Natural killer cell treated with Interleukin-12 subunit alpha and Interleukin-12 subunit beta and Interleukin-15 and Interleukin-18, amount 100 ng/mL, for 72 hours (primary cell): ENCODE measurements at regions not wholly inside any gene's neighbourhood (a gene's known extent, or its start where the extent isn't known, plus 50 kb on each side); places are given as distances from the start of the nearest gene placed in this dataset.
A peak's percentile ranks its signal among the peaks of the same experiment; 100 is the strongest.

ENCODE experiments used
- ATAC-seq, 2 donors: fragments of 150-1000 bp; cut with Tn5 transposase in 1 of 2; sonication (Bioruptor Pico), chemical (Tn5 transposase) in 1 of 2; 2 replicates each; pipeline ENCODE4 v1.10.0; 2021
- DNase-seq: peaks from one replicate; pipeline ENCODE4 v3.0.0; 2022; ENCODE audit warnings: low spot score
- H3K27ac Mint-ChIP-seq, 2 donors: 1 replicate in 1 of 2; 2 replicates in 1 of 2; pipeline ENCODE4 v1.8.0; 2022; ENCODE audit warnings: mixed read lengths in 2 of 2, mild to moderate bottlenecking in 1 of 2, moderate library complexity in 1 of 2
- H3K27me3 Mint-ChIP-seq, 2 donors: 1 replicate in 1 of 2; 2 replicates in 1 of 2; pipeline ENCODE4 v1.8.0; 2022; ENCODE audit warnings: mixed read lengths in 2 of 2
- H3K36me3 Mint-ChIP-seq: one replicate; pipeline ENCODE4 v1.8.0; 2022; ENCODE audit warnings: mixed read lengths
- H3K4me1 Mint-ChIP-seq, 2 donors: 1 replicate in 1 of 2; 2 replicates in 1 of 2; pipeline ENCODE4 v1.8.0; 2022; ENCODE audit warnings: low read depth in 2 of 2, mixed read lengths in 2 of 2, mild to moderate bottlenecking in 1 of 2
- H3K4me3 Mint-ChIP-seq: one replicate; pipeline ENCODE4 v1.8.0; 2022; ENCODE audit warnings: mixed read lengths
- H3K9me3 Mint-ChIP-seq: 2 replicates; pipeline ENCODE4 v1.8.0; 2022; ENCODE audit warnings: mixed read lengths

DNA sequence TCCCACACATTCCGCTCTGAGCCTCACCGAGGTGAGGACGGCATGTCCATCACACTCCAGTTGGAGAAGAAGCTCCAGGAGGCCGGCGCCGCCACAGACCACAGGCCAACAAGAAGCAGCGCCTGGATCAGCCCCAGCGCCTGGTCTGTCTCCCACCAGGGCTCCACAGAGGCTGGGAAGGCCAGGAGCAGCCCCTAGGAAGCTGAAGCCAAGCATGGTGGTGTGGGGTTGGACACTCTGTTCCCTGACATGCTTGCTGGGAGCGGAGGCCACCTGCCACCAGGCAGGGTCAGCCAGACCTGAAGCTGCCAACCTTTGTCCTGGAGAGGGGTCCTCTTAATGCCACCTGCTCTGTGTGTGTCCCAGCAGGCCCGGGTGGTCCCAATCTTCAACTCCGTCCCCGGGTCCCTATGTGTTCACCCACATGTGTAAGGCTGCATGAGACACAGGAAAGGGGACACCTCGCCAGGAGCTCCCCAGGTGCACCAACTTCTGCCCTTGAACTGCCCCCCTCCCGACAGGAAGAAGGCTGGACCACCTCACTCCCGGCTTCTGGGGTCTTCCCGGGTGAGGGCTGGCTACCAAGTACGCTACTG lies 140.1 kb upstream of the PPP1R26 start:
- no peak overlapping the region for H3K27ac Mint-ChIP-seq
- no peak for DNase-seq
- no peak overlapping the region for H3K4me3 Mint-ChIP-seq
- no peaks in the 10 kb centered on the region for H3K36me3 Mint-ChIP-seq
- H3K4me1 Mint-ChIP-seq: no peaks in the 10 kb centered on the region
- ATAC-seq: no peak
- H3K9me3 Mint-ChIP-seq: no peaks in the 10 kb centered on the region
- peaks cover 6 to 12% of the 10 kb centered on the region in 2 donors for H3K27me3 Mint-ChIP-seq

DNA sequence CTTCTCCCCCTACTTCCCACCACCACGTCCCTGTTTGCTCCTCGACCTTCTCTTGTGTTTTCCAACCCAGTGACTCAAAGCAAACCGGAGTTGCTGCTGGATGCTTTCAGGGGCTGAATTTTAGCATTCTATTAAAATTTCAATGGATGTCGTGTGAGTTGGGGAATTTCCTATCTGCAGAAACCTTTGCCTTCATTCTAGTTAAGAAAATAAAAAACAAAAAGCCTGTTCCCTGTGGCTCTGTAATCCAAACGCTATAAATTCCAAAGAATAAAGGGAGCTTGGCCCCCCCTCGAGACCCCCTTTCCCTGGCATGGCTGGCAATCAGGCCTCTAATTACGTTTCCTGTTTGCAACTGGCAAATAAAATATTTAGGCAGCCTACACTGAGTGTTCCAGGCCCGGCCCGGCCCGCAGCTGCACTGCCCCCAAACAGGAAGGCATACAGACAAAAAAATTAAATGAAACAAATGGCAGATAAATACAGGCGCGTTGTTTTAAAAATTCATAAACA lies 139.4 kb upstream of the PPP1R26 start:
- Mint-ChIP-seq H3K36me3 (no peaks in the 10 kb centered on the region), H3K4me1 (no peaks in the 10 kb centered on the region), H3K27ac (no peak overlapping the region), H3K4me3 (no peak overlapping the region), H3K9me3 (no peaks in the 10 kb centered on the region), H3K27me3 (peaks cover 6 to 12% of the 10 kb centered on the region in 2 donors)
- peak; percentile 12 for DNase-seq
- ATAC-seq: no peak

- H3K9me3 Mint-ChIP-seq: no peaks in the 10 kb centered on the region
- ATAC-seq (no peak), DNase-seq (peak; percentile 55)
- no peaks in the 10 kb centered on the region for H3K36me3 Mint-ChIP-seq
- H3K27me3 Mint-ChIP-seq: peaks cover 6 to 12% of the 10 kb centered on the region in 2 donors
- H3K27ac Mint-ChIP-seq: no peak overlapping the region
- no peak overlapping the region for H3K4me3 Mint-ChIP-seq
- H3K4me1 Mint-ChIP-seq: no peaks in the 10 kb centered on the region
These were observed 138.7 kb upstream of the PPP1R26 start for GRCh38 chr9:135340726-135341475.

DNA sequence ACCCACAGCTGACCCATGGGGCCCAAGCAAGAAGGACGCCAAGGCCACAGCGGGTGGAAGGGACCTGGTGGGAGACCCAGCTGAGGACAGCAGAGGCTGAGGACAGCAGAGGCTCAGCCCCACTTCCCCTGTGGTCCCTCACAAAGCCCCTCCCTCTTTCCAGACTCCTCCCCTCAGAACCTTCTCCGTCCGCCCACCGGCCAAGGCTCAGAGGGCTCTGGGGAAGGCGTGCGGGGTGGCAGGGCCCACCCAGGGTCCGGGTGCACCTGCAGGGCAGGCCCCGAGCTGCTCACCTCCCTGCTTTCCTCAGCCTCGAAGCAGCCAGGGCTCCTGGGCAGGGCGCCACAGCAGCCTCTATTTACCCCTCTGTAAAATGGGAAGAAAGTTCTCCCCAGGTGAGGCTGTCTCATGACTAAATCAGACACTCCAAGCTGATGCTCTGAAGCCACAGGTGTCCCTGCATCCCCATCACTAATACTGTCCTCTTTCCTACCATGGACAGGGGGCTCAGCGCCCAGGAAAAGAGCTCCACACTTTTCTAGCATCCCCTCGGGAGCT lies 137.9 kb upstream of the PPP1R26 start:
- Mint-ChIP-seq H3K4me1 (no peaks in the 10 kb centered on the region), H3K27me3 (peaks cover 6 to 12% of the 10 kb centered on the region in 2 donors), H3K9me3 (no peaks in the 10 kb centered on the region), H3K36me3 (no peaks in the 10 kb centered on the region), H3K4me3 (no peak overlapping the region), H3K27ac (no peak overlapping the region)
- DNase-seq (no peak), ATAC-seq (no peak)

DNA sequence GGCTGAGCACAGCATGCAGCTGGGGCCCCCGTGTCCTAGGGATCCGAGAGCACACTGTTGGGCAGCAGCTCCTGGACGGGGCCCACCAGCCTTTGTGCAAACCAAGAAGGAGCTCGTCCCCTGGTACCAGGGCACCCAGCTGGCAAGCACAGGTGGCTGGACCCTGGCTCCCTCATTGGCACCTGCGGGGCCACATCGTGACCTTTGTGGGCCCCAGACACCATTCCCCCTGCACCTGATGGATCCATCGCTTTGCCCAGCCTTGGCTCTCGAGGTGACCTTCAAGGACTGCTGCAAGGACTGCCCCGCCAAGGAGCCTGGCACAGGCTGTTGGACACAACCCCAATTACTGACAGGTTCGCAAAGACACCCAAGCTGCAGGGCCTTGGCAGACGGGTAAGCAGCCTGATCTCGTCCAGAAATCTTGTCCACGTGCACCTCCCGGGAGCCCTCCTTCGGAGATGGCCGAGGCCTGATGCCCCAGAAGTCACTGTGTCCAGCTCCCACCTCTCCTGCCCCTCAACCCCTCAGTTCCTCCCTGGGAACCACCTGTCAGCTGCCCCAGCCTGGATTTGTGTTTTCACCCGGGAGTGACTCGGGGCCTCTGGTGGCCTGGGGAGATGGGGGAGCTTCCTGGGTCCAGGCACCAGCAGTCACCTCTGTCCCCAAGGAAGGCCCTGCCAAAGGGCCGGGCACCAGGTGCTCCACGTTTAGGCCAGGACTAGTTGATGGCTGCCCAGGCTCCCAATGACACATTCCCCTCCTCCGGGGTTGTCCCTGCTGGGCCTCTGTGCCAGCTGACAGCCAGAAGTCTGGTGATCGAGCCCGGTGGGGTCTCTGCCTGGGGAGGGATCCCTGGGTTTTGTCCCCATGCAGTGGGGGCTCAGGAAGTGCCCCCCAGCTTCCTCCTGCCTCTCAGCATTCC lies 137.1 kb upstream of the PPP1R26 start:
- H3K27me3 Mint-ChIP-seq: peaks cover 5 to 6% of the 10 kb centered on the region in 2 donors
- H3K27ac Mint-ChIP-seq: no peak overlapping the region
- DNase-seq (no peak), ATAC-seq (no peak)
- no peaks in the 10 kb centered on the region for H3K4me1 Mint-ChIP-seq
- no peak overlapping the region for H3K4me3 Mint-ChIP-seq
- no peaks in the 10 kb centered on the region for H3K9me3 Mint-ChIP-seq
- no peaks in the 10 kb centered on the region for H3K36me3 Mint-ChIP-seq

GRCh38 chr9:135343136-135343535 lies 136.4 kb upstream of the PPP1R26 start:
- H3K36me3 Mint-ChIP-seq: no peaks in the 10 kb centered on the region
- H3K9me3 Mint-ChIP-seq: no peaks in the 10 kb centered on the region
- DNase-seq (no peak), ATAC-seq (no peak)
- no peak overlapping the region for H3K4me3 Mint-ChIP-seq
- no peaks in the 10 kb centered on the region for H3K4me1 Mint-ChIP-seq
- H3K27me3 Mint-ChIP-seq: peaks cover 5 to 6% of the 10 kb centered on the region in 2 donors
- H3K27ac Mint-ChIP-seq: no peak overlapping the region

- ATAC-seq (peak in 1 of 2 donors; percentile 29), DNase-seq (no peak)
- Mint-ChIP-seq H3K36me3 (no peaks in the 10 kb centered on the region), H3K9me3 (no peaks in the 10 kb centered on the region), H3K27ac (no peak overlapping the region), H3K4me1 (no peaks in the 10 kb centered on the region), H3K4me3 (no peak overlapping the region), H3K27me3 (peaks cover 3 to 6% of the 10 kb centered on the region in 2 donors)
These were observed 135.6 kb upstream of the PPP1R26 start for GRCh38 chr9:135343837-135344522.

- Mint-ChIP-seq H3K36me3 (no peaks in the 10 kb centered on the region), H3K9me3 (no peaks in the 10 kb centered on the region), H3K4me1 (no peaks in the 10 kb centered on the region), H3K4me3 (no peak overlapping the region), H3K27me3 (peaks cover 2 to 6% of the 10 kb centered on the region in 2 donors), H3K27ac (no peak overlapping the region)
- ATAC-seq: no peak
- DNase-seq: no peak
These were observed 135.1 kb upstream of the PPP1R26 start for GRCh38 chr9:135344523-135344901.

GRCh38 chr9:135344915-135345500 lies 134.6 kb upstream of the PPP1R26 start:
- Mint-ChIP-seq H3K36me3 (no peaks in the 10 kb centered on the region), H3K27ac (no peak overlapping the region), H3K4me1 (no peaks in the 10 kb centered on the region), H3K9me3 (no peaks in the 10 kb centered on the region), H3K4me3 (no peak overlapping the region), H3K27me3 (peaks cover 1 to 4% of the 10 kb centered on the region in 2 donors)
- ATAC-seq (no peak), DNase-seq (no peak)

DNA sequence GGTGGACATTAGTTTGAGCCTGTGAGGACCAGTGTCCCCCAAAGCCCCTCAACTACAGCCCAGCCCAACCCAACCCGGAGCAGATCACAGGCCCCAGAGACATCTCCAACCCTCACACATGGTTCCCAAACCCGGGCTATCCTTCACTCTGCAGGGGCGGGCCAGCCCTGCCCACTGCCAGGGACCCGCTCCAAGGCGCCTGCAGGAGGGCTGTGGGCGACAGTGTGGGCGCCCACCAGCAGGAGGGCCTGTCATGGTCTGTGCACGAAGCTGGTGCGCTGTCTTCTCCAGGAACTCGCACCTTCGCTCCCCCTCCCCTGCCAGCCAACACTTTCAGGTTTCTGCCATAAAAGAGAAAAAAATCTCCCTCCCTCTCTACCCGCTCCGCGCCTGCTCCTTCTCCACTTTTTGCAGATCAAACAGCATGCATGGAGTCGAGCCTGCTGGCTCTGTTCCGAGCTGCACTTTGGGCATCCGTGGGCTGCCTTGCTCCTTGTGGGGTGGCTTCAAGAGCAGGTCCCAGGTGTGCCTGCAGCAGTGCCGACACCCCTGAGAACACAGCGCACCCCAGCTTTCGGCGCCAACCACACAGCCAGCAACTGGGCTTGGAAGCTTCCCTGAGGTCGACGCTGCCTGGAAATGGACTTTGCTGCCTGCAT lies 133.7 kb upstream of the PPP1R26 start:
- no peaks in the 10 kb centered on the region for H3K27me3 Mint-ChIP-seq
- no peak for DNase-seq
- H3K9me3 Mint-ChIP-seq: no peaks in the 10 kb centered on the region
- no peak overlapping the region for H3K4me3 Mint-ChIP-seq
- no peak overlapping the region for H3K27ac Mint-ChIP-seq
- H3K36me3 Mint-ChIP-seq: no peaks in the 10 kb centered on the region
- no peaks in the 10 kb centered on the region for H3K4me1 Mint-ChIP-seq
- ATAC-seq: no peak

DNA sequence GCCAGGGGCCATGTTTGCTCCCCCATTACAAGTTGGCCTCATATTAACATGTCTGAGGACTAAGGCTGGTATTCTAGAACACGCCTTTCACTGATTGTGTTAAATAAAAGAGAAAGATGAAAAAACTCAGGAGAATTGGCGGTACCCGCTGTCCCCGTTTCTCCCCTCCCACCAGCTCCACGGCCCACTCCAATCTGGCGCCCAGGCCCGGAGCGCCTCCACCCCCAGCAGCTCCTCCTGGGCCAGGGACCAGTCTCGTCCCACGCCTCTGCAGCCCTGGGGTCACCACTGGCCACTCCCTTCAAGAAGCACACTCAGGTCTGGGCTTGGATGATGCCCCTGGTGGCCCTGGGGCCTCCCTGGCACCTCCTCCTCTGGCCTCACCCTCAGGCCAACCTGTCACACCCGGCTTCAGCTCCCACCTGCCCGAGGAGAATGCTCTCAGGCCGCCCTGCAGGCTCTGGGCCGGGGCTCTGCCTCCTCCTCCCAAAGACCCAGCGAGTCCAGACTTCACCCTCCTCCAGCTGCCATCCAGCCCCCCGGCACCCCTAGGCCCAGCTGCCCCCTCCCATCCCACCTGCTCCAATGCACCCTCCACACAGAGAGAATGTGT lies 133.0 kb upstream of the PPP1R26 start:
- H3K27ac Mint-ChIP-seq: no peak overlapping the region
- DNase-seq (no peak), ATAC-seq (no peak)
- H3K4me3 Mint-ChIP-seq: no peak overlapping the region
- H3K9me3 Mint-ChIP-seq: no peaks in the 10 kb centered on the region
- H3K4me1 Mint-ChIP-seq: no peaks in the 10 kb centered on the region
- no peaks in the 10 kb centered on the region for H3K27me3 Mint-ChIP-seq
- no peaks in the 10 kb centered on the region for H3K36me3 Mint-ChIP-seq

DNA sequence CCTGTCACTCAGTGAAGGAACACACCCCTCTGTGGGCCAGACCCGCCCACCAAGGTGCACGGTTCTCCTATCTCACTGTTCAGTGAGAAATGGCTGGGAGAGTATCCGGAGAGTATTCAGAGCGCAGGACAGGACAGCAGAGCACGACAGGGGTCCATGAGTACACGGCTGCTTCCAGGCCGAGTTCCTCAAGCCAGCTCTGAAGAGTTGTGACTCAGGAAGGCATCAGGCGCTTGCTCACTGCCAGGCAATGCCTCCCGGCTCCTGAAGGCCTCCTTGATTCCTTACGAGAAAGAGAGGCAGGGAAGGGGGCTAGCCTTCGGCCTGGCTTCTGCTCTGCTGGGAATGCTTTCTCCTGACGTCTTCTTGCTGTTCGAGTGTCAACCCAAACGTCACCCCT lies 132.1 kb upstream of the PPP1R26 start:
- no peak overlapping the region for H3K27ac Mint-ChIP-seq
- no peak for ATAC-seq
- no peaks in the 10 kb centered on the region for H3K4me1 Mint-ChIP-seq

More for the DNA sequence above, 132.1 kb upstream of the PPP1R26 start:
- no peak for DNase-seq
- no peaks in the 10 kb centered on the region for H3K36me3 Mint-ChIP-seq
- H3K9me3 Mint-ChIP-seq: no peaks in the 10 kb centered on the region
- no peaks in the 10 kb centered on the region for H3K27me3 Mint-ChIP-seq
- no peak overlapping the region for H3K4me3 Mint-ChIP-seq
